BLaER1 treated with 17β-estradiol and CSF1 and Interleukin-3, amounts not matched to agents 10 nM and 100 nM (cell line): ENCODE measurements at regions not wholly inside any gene's neighbourhood (a gene's known extent, or its start where the extent isn't known, plus 50 kb on each side); places are given as distances from the start of the nearest gene placed in this dataset.
"Not testable (repeated sequence)": the region's sequence is repeated elsewhere in the genome, so short reads cannot be mapped to it uniquely, and the experiment has no call there.

Experiments
- H3K27ac ChIP-seq, 11 experiments: shearing (Covaris generic); formaldehyde crosslinking; 2 replicates each; pipeline ENCODE4 v1.8.1; 2022
- H3K27me3 ChIP-seq, 11 experiments: shearing (Covaris generic); formaldehyde crosslinking; 2 replicates each; pipeline ENCODE4 v1.8.1; 2022
- H3K36me3 ChIP-seq, 11 experiments: shearing (Covaris generic); formaldehyde crosslinking; 2 replicates each; pipeline ENCODE4 v1.8.1; 2022
- H3K4me1 ChIP-seq, 10 experiments: shearing (Covaris generic); formaldehyde crosslinking; 2 replicates each; pipeline ENCODE4 v1.8.1; 2022
- H3K4me2 ChIP-seq, 11 experiments: shearing (Covaris generic); formaldehyde crosslinking; 2 replicates each; pipeline ENCODE4 v1.8.1; 2022
- H3K4me3 ChIP-seq, 10 experiments: shearing (Covaris generic); formaldehyde crosslinking; 2 replicates each; pipeline ENCODE4 v1.8.1; 2022
- H3K9ac ChIP-seq, 11 experiments: shearing (Covaris generic); formaldehyde crosslinking; 2 replicates each; pipeline ENCODE4 v1.8.1; 2022
- H3K9me3 ChIP-seq, 11 experiments: shearing (Covaris generic); formaldehyde crosslinking; replicated peaks in 1 of 11; 2 replicates each; pipeline ENCODE4 v1.8.1; 2022
- H4K20me1 ChIP-seq, 11 experiments: shearing (Covaris generic); formaldehyde crosslinking; 2 replicates each; pipeline ENCODE4 v1.8.1; 2022
- Cebpa-rat ChIP-seq, 11 experiments: shearing (Covaris generic); IDR thresholded peaks; 2 replicates each; pipeline ENCODE4 v1.8.1; 2022

DNA sequence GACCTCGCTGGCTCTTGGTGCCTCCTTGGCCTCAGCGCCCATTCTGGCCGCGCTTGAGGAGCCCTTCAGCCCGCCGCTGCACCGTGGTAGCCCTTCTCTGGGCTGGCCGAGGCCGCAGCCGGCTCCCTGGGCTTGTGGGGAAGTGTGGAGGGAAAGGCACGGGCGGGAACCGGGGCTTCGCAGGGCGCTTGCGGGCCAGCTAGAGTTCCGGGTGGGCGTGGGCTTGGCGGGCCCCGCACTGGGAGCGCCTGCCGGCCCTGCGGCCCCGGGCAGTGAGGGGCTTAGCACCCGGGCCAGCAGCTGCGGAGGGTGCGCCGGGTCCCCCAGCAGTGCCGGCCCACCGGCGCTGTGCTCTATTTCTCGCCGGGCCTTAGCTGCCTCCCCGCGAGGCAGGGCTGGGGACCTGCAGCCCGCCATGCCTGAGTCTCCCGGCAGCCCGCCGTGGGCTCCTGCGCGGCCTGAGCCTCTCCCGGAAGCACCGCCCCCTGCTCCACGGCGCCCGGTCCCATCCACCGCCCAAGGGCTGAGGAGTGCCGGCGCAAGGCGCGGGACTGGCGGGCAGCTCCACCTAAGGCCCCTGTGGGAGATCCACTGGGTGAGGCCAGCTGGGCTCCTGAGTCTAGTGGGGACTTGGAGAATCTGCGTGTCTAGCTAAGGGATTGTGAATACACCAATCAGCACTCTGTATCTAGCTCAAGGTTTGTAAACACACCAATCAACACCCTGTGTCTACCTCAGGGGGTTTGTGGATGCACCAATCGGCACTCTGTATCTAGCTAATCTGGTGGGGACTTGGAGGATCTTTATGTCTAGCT is 141.1 kb downstream of the SLCO4C1 start:
- peaks cover 4 to 26% (median 9%) of the 10 kb centered on the region in 11 experiments; a peak in 19 of 22 replicates for H3K9me3 ChIP-seq
- not testable (repeated sequence) for H3K9ac ChIP-seq, H4K20me1 ChIP-seq, H3K4me1 ChIP-seq, H3K27ac ChIP-seq, H3K36me3 ChIP-seq, H3K4me2 ChIP-seq, H3K4me3 ChIP-seq, H3K27me3 ChIP-seq

DNA sequence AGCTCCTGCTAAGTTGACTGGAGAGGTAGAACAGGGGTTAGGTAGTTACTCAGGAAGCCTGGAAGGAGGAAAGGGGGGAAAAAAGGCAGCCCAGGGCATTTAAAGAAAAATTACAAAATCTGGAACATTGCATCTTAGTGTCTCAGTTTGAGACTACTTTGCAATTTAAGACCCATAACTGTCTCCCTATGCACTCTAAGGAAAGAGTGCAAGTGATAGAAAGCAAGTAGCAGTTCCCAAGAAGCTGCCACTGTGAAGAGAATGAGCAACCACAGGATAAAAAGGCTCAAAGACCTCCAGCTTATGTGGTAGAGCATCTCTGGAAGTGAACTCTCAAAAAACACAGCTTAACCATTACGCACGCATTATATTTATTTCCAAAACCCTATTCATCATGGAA is 141.8 kb downstream of the SLCO4C1 start:
- H3K9me3 ChIP-seq: peaks cover 4 to 23% (median 9%) of the 10 kb centered on the region in 11 experiments; a peak in 19 of 22 replicates
- H3K4me3 ChIP-seq: no peak overlapping the region
- H3K9ac ChIP-seq: no peak overlapping the region
- H3K27ac ChIP-seq: no peak overlapping the region
- H3K4me2 ChIP-seq: no peak overlapping the region
- no peaks in the 10 kb centered on the region for H3K36me3 ChIP-seq
- TF ChIP-seq Cebpa-rat (IDR thresholded peaks at IDR 0.05): no peak
- no peaks in the 10 kb centered on the region for H3K4me1 ChIP-seq
- no peaks in the 10 kb centered on the region for H3K27me3 ChIP-seq
- no peaks in the 10 kb centered on the region for H4K20me1 ChIP-seq

DNA sequence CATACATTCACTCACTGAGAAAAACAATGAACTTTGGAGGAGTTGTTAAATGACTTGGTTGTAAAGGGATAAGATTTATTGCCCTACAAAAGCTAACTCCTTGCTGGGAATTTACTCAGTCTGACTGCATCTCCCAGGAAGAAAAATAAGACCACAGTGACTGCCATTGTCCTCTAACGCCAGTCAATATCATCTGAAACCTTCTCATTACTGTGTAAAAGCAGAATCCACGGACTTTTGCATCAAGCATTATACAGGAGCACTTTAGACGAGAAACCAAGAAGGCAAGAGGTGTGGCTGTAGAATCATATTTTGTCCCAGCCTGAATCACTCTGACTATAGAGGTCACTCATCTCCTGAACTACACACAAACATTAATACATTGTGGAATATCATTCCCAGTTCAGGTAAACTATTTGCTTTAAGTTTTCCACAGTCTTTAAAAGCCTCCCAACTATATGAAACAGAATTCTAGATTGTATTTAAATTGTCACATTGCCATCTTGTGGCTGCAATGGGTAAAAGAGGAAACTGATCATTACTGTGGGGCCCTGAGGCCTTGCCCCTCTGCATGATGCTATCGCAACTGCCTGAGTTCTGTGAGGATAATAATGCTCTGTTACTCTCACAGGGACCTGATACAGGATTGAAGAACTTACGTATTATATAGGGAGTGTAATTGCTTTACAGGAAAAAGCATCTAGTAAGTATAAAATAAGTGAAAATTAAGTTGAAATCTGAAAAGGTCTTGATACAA is 142.9 kb downstream of the SLCO4C1 start:
- Histone ChIP-seq H3K27ac (no peak overlapping the region), H3K27me3 (no peaks in the 10 kb centered on the region), H3K36me3 (no peaks in the 10 kb centered on the region), H4K20me1 (no peaks in the 10 kb centered on the region), H3K9ac (no peak overlapping the region), H3K9me3 (peaks cover 4 to 17% (median 9%) of the 10 kb centered on the region in 11 experiments; a peak in 16 of 22 replicates), H3K4me3 (no peak overlapping the region), H3K4me1 (no peaks in the 10 kb centered on the region), H3K4me2 (no peak overlapping the region)
- no peak for TF ChIP-seq Cebpa-rat (IDR thresholded peaks at IDR 0.05)

DNA sequence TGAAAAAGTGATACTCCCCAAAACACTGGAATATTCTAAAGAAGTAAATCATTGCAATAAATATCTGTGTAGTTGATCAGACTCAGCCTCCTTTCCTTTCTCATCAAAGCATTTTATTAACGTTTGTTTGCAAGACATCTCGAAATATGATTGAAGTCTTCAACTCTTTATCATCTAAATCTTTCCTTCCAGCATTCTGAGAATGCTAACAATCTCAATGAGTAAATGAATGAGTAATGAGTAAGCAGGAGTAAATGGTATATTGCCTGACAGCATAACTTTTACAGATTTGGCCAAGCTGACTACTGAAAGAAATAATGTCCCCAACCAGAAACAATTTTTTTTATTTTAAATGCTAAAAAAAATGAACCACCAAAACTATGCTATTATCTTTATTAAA is 157.1 kb downstream of the SLCO4C1 start:
- Histone ChIP-seq H3K27me3 (no peaks in the 10 kb centered on the region), H3K9me3 (no peaks in the 10 kb centered on the region), H3K36me3 (no peaks in the 10 kb centered on the region), H3K27ac (no peak overlapping the region), H3K4me2 (no peak overlapping the region), H3K9ac (no peak overlapping the region), H3K4me3 (no peak overlapping the region), H4K20me1 (no peaks in the 10 kb centered on the region), H3K4me1 (no peaks in the 10 kb centered on the region)
- no peak for TF ChIP-seq Cebpa-rat (IDR thresholded peaks at IDR 0.05)

DNA sequence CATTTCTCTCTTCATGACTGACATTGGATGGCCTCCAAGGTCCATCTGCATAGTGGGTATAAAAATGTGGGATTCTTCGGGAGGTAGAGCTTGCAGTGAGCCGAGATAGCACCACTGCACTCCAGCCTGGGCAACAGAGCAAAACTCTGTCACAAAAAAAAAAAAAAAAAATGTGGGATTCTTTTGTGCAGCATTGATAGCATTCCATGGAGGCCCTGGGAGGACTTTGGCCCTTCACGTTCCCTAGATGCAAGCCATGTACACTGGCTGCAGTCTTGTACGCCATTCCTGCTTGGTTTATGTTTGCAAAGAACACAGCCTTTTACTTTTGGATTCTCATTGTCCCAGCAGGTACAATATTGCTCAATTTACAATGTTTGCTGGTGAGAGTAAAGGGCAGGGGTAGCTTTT is 157.8 kb downstream of the SLCO4C1 start:
- H3K9ac ChIP-seq: no peak overlapping the region
- H3K4me1 ChIP-seq: no peaks in the 10 kb centered on the region
- TF ChIP-seq Cebpa-rat (IDR thresholded peaks at IDR 0.05): no peak
- H3K27ac ChIP-seq: no peak overlapping the region
- H3K9me3 ChIP-seq: no peaks in the 10 kb centered on the region
- no peaks in the 10 kb centered on the region for H3K27me3 ChIP-seq
- H3K4me3 ChIP-seq: no peak overlapping the region
- H3K36me3 ChIP-seq: no peaks in the 10 kb centered on the region
- no peak overlapping the region for H3K4me2 ChIP-seq
- no peaks in the 10 kb centered on the region for H4K20me1 ChIP-seq

DNA sequence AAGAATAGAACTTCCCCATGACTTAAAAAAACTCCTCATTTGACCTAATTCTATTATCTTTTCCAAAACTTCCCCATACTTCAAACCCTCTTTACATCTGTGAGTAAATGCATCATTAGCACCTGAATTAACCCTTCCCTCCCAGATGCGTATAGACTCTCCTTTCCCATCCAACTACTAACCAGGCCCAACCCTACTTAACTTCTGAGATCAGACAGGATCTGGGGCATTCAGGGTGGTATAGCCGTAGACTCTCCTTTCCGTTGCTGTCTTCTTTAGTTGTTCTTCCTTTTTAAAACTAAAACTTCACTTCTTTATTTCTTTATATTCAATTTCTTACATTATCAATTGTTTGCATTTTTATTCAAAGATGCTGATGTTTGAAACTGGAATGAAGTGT is 165.2 kb downstream of the SLCO4C1 start:
- no peak overlapping the region for H3K9ac ChIP-seq
- H3K27me3 ChIP-seq: no peaks in the 10 kb centered on the region
- H3K4me1 ChIP-seq: no peaks in the 10 kb centered on the region
- H3K4me2 ChIP-seq: no peak overlapping the region
- H3K27ac ChIP-seq: no peak overlapping the region
- H3K36me3 ChIP-seq: no peaks in the 10 kb centered on the region
- no peak overlapping the region for H3K4me3 ChIP-seq
- H4K20me1 ChIP-seq: no peaks in the 10 kb centered on the region
- no peak for TF ChIP-seq Cebpa-rat (IDR thresholded peaks at IDR 0.05)
- H3K9me3 ChIP-seq: 0 out of 22 replicates have a peak, but pooled peaks cover 0 to 5% (median 0%) of the 10 kb centered on the region in 11 experiments

DNA sequence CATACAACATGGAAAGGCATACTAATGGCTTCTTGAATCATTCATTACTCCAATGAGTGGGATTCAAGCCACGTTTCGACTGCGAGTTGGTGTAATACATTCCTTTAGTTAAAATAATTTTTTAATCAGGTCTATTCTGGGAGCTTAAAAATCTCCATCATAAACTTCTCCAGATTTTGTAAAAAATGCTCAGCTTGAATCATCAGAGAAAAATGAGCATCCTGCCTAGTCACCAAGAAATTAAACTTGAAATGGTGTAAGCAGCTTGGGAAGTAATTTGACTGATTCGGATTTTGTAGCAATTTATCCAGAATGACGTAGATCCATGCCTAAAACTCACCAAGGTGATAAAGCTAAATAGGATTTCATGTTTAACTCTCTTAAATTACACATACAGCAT is 165.7 kb downstream of the SLCO4C1 start:
- no peaks in the 10 kb centered on the region for H3K36me3 ChIP-seq
- H3K9me3 ChIP-seq: 0 out of 22 replicates have a peak, but pooled peaks cover 0 to 5% (median 0%) of the 10 kb centered on the region in 11 experiments
- no peak for TF ChIP-seq Cebpa-rat (IDR thresholded peaks at IDR 0.05)
- no peaks in the 10 kb centered on the region for H3K27me3 ChIP-seq
- no peak overlapping the region for H3K4me2 ChIP-seq
- no peaks in the 10 kb centered on the region for H3K4me1 ChIP-seq
- no peak overlapping the region for H3K4me3 ChIP-seq
- H3K27ac ChIP-seq: no peak overlapping the region
- H3K9ac ChIP-seq: no peak overlapping the region
- H4K20me1 ChIP-seq: no peaks in the 10 kb centered on the region

DNA sequence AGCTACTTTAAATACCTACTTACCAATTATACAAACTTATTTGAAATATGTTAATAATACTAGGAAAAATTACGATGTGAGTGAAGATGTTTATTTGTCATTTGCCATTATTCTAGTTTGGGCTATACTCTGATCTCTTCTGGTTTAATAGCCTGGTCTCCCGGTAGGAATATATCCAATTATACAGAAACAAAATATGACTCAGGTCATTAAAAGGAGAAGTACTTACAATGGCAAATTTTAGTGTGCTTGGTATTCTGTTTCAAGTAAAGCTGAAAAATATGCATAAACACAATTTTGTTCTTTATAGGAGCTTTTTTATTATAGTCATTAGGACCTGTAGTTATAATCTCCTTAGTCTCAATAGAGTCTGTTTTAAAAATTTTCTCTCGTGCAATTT is 176.8 kb downstream of the SLCO4C1 start:
- no peaks in the 10 kb centered on the region; a peak in 1 of 22 replicates for H3K9me3 ChIP-seq

DNA sequence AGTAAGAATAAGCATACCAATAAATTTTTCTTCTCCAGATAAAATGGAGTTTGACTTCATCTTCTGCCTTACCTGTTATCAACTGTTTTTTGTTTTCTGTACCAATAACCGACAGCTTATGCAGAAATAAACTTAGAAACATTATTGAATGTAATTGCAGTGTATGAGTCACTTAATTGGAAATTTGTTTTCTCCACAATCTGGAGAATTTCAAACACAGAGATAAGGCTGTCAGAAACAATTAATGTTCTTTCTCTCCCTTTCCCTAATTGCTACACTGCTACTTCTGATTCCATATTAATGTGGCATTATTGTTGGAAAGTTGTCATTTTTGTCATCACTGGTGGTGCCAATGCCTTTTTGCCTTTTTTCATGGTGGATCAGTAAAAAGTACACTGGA is 180.3 kb downstream of the SLCO4C1 start:
- no peak overlapping the region for H3K4me3 ChIP-seq
- no peaks in the 10 kb centered on the region for H3K4me1 ChIP-seq
- H3K9ac ChIP-seq: no peak overlapping the region
- TF ChIP-seq Cebpa-rat (IDR thresholded peaks at IDR 0.05): no peak
- no peak overlapping the region for H3K4me2 ChIP-seq
- no peaks in the 10 kb centered on the region for H3K36me3 ChIP-seq
- H3K27me3 ChIP-seq: no peaks in the 10 kb centered on the region
- H4K20me1 ChIP-seq: no peaks in the 10 kb centered on the region
- no peak overlapping the region for H3K27ac ChIP-seq
- peaks cover 0 to 6% (median 0%) of the 10 kb centered on the region in 11 experiments; a peak in 3 of 22 replicates for H3K9me3 ChIP-seq

More for the DNA sequence above, 176.8 kb downstream of the SLCO4C1 start:
- Histone ChIP-seq H4K20me1 (no peaks in the 10 kb centered on the region), H3K4me3 (no peak overlapping the region), H3K27ac (no peak overlapping the region), H3K4me2 (no peak overlapping the region), H3K4me1 (no peaks in the 10 kb centered on the region), H3K9ac (no peak overlapping the region), H3K27me3 (no peaks in the 10 kb centered on the region), H3K36me3 (no peaks in the 10 kb centered on the region)
- TF ChIP-seq Cebpa-rat (IDR thresholded peaks at IDR 0.05): no peak
